GM19372 (cell line): ENCODE measurements at regions not wholly inside any gene's neighbourhood (a gene's known extent, or its start where the extent isn't known, plus 50 kb on each side); places are given as distances from the start of the nearest gene placed in this dataset.
A peak's percentile ranks its signal among the peaks of the same experiment; 100 is the strongest.

Experiments
- ATAC-seq: cut with Tn5 transposase; IDR thresholded peaks from one replicate; pipeline ENCODE4 v1.9.1; 2021; ENCODE audit warnings: mild to moderate bottlenecking, low read depth, moderate library complexity; ENCODE audit not compliant: unreplicated experiment

DNA sequence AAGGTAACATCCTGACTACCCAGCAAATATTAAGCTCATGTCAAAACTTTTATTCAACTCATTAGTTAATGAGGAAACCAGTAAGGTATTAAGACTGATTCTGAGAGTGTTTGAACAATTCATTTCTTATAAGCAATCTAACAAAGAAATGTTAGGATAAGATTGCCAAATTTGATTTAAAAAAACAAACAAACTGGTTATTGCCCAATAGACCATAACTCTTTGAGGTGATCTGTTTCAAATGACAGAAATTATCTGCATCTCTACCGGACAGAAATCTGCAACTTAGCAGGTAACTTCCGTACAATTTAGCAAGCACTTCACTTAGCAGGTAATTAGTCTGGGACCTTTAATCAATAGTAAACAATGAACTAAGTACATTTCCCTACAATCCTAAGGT is 82.9 kb upstream of the BARX2 start:
- no peak for ATAC-seq

DNA sequence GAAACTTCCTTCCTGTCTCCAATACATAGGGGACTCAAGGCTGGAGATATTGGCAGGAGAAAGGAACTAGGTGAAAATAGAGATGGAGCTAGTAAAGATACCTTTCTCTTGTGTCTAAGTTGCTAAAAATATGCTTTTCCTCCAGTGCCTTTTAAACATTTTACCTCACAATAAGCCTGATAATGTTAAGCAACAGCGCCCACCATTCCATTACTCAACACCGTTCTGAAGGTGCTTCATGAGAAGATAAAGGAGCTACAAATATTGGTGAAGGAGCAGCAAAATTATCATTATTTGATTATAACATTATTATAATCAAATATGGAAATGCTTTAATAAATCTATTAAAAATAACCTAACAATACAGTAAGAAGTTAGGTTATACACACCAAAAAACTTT is 83.6 kb upstream of the BARX2 start:
- ATAC-seq, result no peak

DNA sequence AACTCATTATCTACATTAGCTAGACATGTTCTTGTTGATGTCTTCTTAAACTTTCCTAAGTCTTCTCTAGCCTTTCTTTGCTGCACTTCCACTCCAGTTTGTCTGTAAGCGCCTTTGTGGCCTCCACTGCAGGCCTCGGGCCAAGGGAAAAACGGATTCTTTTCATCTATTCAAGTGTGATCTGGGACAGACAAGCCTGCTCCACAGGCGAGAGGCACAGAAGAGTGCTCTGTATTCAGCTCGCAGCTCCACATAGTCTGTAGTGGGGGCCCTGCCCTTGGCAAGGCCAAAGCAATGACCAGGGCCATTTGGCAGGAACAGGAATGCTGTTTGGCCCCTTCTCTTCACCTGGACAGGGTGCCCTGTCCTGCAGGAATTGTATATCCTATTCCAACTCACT is 84.1 kb upstream of the BARX2 start:
- ATAC-seq, result no peak

DNA sequence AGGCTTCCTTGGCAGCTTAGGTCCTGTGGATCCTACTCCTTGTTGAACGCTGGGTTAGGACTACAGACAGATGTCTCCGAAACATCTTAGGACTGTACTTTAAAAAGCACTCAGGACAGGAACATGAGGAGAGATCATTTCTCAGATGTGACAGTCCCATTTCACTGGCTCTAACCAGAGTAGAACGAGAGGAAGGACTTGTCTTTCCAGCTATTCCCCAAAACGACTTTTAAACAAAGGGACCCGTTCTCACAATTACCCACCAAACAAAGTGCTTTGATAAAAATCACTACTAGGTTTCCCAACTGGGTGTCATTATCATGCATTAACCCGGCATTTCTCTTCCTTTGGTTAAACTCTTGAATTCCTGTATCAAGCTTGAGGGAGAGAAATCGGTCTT is 84.7 kb upstream of the BARX2 start:
- ATAC-seq, result no peak

DNA sequence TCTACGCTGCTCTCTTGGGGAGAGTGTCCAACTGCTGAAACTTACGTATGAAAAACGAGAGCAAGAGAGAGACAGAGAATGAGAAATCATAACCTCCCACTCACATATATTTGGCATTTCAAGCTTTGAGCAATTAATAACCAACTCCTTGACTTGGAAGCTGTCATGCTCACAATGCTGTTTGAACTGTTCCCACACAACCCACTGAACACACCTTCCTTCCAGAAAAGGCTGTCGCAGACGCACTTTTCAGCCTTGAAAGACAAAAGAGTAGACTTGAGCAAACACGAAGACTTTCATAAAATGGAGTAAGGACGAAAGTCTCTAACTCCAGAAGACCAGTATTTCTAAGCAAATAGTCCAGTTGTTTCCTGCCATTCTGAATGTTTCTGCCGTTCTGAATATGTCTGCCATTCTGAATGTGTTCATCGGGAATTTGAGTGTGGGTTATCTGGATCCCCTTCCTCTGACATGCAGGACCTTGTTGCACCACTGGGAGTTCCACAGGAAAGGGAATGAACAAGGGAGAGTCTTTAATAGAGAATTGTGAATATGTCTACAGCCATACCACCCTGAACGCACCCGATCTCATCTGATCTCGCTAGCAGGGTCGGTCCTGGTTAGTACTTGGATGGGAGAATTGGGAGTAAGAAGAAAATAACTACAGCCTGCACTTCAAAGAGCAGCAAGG is 86.2 kb upstream of the BARX2 start:
- no peak for ATAC-seq

DNA sequence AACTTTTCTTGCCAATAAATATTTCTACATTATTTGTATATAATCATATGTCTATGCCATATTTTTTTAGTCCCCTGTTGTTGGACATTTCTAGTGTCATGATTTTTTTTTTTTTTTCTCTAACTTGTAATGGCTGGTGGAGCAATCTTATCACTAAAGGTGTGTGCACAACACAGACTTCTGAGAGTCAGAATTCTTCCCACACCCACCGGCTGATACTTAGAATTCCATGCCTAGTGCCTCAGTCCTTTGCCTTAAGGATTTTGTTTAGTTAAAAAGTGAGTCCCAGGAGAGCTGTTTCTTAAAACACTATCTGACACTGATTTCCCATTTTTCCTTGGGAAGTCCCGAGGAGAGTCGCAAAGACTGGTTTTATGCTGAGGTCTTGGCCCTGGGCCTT is 87.7 kb upstream of the BARX2 start:
- ATAC-seq, result no peak

DNA sequence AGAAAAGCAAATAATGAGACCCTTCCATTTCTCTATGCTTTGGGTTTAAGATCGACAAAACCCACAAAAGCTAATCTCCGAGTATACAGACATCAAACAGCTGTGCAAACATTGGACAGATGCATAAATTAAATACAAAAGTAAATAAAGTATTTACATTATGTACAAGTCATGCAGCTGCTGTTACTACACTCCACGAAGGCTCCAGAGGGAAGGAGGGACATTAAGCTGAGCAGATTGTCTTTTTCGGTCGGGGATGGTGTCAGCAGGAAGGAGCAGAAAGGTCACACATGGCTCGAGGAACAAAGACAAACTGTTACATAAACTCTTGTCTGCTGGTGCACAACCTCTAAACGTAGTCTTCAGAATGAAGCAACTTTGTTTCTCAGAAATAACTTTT is 88.8 kb upstream of the BARX2 start:
- no peak for ATAC-seq

DNA sequence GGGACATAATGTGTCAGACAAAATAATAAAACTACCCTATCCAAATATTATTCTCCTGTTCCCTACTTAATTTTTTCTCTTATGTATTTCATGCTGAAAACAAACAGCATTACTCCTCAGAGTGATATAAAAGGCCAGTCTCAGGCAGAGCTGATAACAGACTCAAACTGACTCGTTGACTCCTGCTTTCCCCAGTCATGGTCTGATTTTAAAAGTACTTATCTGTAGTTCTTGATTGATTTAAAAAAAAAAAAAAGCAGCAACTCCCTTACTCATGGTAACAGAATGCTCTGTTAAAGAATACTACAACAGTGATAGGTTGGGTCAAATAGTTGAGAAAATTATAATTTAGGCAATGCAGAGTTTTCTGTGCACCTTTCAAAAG is 90.3 kb upstream of the BARX2 start:
- ATAC-seq, result no peak

DNA sequence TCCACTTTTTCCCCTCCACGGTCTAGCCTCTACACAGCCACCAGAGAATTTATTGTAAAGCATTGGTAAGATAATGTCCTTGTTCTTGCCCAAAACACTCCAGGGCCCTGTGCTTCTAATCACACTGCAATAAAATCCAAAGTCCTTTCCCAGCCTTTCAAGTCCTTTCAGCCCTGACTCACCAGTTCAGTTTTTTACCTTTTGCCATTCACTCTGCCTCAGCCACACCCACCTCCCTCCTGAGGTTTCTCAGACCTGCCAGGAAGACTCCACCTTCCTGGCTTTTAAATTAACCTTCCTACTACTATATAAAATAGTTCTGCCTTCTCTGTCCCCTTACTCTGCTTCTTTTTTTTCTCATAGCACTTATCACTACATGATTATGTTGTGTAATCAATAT is 91.0 kb upstream of the ARHGAP32 start:
- no peak for ATAC-seq

DNA sequence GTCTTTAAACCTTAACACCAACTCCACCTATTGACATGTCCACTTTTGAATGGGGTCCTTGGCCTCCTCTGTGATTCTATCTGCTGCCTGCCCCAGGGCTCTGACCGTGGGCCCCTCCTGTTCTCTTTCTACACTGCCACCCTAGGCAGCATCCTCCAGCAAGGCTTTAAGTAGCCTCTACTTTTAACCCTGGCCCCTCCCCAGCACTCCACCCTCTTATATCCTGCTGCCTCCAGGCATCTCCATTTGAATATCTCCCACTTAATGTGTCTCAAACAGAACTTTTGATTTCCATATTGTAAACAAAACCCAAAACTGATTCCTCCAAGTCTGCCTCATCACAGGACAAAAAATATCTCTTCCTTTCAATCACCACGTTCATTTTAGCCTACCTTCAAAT is 90.5 kb upstream of the ARHGAP32 start:
- ATAC-seq, result no peak

DNA sequence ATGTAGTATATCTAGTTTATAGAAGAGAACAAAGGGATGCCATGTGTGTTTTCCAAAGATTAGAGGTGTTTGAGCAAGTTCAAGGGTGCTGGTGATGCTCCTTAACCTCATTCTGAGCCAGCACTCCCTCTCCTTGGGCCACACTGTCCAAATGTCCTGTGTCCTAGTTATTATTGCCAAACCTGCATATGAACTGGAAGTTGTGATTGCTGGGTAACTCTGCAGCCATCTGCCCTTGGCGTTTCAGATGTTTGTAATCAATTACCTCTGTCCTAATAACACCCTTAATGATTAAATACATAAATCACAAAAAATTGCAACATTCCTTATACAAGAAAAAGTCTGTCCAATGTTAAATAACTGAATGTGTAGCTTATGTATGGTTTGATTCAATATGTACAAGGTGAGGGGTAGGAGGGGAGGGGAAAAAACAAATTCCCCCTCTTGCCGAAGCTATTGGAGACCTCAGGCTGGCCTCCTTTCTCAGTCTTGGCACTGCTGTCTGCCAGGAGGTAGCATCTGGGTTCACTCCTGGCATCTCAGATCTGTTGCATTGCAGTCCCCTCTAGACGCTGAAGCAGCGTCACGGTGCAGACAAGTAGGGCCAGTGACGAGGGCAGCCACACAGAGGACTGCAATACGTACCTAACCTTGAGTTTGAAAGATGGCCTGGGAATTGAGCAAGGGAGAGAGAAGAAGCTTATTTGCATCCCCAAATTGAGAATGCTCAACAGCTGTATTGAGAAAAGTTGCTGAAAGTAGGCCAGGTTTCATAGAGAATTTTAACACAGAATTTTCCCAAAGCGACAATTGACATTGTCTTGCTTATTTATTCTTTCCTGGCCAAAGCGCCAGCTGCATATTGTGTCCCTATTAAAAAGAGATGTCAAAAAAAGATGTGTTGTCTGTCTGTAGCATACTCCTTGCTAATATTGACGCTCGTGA is 89.6 kb upstream of the ARHGAP32 start:
- ATAC-seq, result no peak

DNA sequence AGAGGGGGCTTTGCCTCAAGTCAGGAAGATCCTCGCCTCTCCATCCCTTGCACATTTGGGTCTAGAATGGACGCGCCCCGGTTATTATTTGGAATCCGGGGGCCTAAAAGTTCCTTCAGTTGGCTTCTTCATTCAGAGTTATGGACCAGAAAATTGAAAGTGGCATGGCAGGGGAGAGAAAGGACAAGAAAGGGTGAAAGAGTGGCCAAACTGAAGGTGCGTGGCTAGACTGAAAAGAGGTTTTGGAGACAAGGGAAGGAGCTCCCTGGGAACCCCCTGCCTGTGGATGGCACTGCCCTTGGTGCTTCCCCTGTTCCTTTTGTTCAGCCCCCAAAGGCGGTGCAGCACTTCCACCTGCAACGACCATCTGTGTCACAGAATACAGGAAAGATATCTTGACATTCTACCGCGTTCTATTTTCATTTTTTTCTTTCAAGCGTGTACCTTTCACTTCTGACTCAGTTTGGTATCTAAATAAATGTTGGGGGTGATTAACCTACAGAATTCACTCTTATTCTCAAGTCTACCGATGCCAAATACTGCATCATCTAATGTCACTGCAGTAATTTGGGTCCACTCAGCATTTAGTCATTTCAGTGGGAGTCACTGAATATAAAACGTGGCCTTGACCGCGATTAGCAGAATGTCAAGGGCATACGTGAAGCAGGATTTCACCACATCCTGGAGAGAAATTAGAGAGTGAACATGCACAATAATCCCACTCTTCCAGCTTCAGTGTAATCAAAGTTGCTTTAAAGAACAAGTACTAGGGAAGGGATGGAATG is 88.1 kb upstream of the ARHGAP32 start:
- ATAC-seq, result no peak

DNA sequence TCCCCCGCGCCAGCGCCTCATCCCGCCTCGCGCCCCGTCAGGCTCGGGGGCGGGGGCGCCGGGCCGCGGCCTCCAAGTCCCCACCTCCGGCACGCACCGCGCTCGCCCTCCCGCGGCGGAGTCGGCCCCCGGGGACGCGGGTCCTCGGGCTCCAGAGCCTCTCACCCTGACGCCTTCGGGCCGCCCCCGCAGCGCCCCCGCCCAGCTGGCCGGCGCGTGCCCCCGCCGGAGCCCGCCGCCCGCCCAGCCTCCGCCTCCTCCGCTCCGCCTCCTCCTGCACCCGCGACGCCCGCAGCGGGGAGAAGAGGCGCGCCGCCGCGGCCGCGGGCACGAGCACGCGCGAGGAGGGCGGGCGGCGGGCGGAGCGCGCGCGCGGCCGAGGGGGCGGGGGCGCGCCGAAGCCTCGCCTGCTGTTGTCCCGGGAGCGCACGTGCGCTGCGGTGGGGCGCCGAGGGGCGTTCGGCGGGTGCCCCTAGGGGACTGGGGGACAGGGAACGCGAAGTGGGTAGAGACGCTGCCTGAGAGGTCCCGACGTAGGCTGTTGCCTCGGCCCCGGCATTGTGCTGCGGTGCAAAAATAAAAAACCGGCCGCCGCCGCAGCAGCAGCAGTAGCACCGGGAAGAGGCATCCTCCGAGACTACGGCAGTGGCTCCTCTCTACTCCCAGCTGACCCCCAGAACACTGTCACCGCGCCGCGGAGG is 87.4 kb upstream of the ARHGAP32 start:
- ATAC-seq, result peak; percentile 62

DNA sequence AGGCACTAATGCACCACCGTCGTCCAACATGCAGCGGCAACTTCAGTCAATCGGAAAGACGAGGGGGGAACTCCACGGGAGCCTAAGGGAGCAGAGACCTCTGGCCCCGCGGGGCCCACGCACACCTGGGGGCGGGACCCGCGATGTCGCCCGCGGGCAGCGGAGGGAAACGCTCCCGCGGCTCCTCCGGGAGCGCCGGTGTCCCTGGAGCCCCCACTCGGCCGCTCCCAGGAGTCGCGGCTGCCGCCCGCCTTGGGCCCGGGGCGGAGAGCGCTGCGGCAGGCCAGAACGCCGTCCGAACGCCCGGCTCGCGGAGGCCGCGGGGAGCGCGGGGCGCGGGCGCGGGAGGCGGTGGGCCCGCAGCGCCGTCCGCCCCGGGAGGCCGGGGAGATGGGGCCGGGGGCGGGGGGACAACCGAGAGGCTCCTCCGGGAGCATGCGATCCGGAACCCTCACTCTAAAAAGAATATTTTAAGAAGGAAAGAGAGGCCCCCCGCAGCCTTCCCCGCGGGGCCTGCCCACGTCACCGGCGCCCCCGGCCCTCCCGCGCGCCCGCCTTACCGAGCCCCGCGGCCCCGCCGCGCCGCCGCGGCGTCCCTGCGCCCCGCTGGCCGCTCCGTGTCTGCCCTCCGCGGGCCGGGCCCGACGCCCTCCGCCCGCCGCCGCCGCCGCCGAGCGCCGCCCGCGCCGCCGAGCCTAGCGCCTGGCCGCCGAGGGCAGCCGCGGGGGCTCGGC is 86.6 kb upstream of the ARHGAP32 start:
- no peak for ATAC-seq

DNA sequence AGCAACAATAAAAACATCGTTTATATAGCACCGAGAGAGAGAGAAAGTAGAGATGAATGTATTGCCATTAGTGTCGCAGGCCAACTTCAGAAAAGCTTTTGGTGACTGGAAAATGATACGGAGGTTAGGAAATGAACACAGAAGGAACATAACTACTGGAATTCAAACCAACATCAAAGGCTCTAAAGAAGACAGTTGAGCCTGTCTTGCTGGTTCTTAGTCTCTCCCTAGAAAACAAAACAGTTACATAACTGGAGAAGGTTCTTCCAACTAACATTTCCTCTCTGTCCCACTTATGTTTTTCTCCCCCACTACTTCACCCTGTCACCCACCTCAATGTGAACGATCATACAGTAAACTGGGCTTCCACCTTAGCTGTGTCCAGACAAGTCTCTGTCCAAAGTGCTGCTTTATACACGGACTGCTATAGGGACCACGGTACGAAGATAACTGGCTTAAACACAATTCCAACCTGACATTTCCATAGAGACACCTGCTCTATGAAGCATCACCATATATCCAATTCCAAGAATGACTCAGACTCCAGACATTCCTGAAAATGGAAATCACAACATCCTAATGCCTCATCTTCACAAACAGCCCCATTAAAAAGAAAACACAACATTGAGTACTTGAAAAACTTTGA is 85.2 kb upstream of the ARHGAP32 start:
- no peak for ATAC-seq

DNA sequence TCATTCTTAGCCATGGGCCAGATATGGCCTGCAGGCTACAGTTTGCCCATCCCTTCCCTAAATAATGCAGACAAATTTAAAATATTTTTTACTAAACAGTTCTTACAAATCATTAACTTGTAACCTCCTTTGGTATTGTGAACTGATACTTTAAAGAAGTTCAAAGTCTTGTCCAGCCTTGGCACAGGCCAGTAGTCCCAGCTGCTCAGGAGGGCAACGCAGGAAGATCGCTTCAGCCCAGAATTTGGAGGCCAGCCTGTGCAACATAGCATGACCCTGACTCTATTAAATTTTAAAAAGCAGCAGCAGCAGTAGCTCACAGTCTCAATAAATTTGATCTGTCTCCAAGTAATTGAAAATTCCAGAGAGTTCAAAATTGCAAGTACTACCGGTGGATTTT is 83.7 kb upstream of the ARHGAP32 start:
- no peak for ATAC-seq

DNA sequence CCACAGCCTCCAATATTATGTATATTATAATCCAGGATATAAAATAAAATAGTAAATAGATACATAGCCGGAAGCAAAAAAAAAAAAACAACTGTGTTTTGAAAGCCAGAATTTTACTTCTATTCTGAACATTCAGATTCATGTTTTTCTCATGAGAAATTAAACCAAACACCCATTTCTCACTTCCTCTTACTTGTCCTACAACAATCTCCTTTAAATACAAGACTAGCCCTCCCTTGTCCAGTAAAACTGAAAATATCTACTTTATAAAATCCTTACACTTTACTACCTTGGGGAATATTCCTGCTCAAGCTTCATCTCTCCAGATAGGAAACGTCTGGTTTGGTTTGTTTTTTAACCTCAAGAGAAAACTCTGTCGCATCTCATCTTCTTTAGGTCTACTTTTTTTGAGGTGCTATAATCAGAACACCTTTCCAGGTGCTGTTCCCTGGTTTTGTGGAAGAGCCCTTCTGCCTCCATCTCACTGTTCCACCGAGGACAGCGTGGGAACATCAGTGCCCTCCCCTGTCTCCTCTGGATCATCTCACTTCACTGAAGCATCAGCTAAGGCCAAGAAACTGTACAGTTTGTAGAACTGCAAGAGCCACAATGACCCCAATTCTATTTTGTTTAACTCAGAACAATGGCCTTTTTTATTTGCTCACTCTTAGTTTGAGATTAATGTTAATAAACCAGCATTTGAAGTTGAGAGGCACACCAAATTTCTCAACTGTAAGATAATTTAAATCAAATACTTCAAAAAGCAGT is 82.0 kb upstream of the ARHGAP32 start:
- ATAC-seq, result no peak

DNA sequence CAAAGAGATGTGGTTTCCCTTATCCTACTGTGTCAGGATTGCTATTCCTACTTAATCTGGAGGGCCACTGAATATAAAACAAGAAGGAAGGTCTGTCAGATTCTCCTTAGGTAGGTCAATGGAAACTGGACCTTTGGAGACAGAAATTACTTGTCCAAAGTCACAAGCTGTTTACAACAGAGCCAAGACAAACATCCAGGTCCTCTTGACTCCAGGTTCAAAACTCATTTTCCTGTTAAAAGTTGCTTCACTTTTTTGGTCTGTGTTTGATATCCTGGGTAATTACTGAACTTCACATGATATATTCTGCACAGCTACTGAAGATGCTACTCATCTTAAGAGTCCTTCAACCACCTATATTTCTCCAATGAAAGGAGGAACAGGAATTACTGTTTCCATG is 81.2 kb upstream of the ARHGAP32 start:
- no peak for ATAC-seq

DNA sequence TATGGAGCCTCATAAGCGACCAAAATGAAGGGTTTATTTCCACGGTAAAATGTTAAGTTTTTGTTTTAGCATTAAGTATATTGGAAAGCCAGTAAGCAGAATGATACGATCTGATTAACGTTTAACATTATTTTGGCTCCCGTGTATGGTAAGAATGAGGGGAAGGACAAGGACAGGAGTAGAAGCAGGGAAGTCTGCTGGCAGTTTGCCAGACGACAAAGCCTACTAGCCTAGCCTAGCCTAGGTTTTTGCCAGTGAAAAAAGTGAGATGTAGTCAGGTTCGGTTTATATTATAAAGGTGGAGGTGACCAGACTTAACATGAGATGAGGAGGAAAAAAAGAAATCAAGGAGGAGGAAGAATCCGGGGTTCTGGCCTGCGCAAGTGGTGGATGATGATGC is 78.9 kb upstream of the ARHGAP32 start:
- ATAC-seq, result no peak
